ENCODE measurements at regions not wholly inside any gene's neighbourhood (a gene's known extent, or its start where the extent isn't known, plus 50 kb on each side); places are given as distances from the start of the nearest gene placed in this dataset.

GRCh38 chr12:91533366-91533765 lies 350.7 kb upstream of the DCN start:
- TF ChIP-seq CTCF (IDR thresholded peaks at IDR 0.05; ENCODE audit: borderline replicate concordance, extremely low read depth, low read length, poor library complexity, severe bottlenecking): no peak
- TF ChIP-seq EZH2 (IDR thresholded peaks at IDR 0.05; ENCODE audit: borderline replicate concordance, low read depth, low read length, severe bottlenecking): no peak
